ENCODE measurements at regions not wholly inside any gene's neighbourhood (a gene's known extent, or its start where the extent isn't known, plus 50 kb on each side); places are given as distances from the start of the nearest gene placed in this dataset.
"Not testable (repeated sequence)": the region's sequence is repeated elsewhere in the genome, so short reads cannot be mapped to it uniquely, and the experiment has no call there.

DNA sequence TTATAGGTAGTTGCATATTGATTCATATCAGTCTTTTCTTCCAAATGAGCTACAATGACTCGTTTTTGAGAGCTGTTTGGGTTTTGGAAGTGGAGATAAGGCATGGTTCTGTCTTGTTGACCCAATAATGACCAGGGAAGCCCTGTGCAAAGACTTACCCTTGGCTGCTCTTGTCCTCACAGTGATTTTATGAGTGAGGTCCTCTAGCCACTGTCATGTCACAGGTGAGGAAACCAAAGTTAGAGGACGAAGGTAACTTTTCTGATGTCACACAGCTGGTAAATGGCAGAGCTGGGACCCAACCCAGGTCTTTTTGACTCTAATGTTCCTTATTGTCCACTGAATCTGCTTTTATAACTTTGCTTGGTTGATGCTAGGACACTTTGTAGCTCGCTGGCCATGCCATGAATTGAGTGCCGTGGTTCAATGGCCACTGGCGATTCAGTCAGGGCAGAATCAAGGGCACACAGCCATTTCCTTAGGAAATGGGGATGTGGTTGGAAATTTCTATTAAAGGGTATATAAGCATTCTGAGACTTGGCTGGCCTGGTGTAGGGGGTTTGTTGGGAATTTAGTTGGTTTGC lies 249.1 kb downstream of the GOLGA6L6 start:
- DNase-seq (ENCODE audit: extremely low read depth, low read depth) = not testable (repeated sequence)

DNA sequence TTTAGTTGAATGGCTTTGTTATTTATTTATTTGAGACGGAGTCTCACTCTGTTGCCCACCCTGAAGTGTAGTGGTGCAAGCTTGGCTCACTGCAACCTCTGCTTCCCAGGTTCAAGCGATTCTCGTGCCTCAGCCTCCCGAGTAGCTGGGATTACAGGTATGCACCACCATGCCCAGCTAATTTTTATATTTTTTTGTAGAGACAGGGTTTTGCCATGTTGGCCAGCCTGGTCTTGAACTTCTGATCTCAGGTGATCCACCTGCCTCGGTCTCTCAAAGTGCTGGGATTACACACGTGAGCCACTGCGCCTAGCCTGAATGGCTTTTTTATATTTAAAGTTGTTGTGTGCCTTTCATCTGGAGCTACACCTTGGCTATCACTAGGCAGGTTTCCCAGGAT lies 250.0 kb downstream of the GOLGA6L6 start:
- DNase-seq (ENCODE audit: extremely low read depth, low read depth) = not testable (repeated sequence)

DNA sequence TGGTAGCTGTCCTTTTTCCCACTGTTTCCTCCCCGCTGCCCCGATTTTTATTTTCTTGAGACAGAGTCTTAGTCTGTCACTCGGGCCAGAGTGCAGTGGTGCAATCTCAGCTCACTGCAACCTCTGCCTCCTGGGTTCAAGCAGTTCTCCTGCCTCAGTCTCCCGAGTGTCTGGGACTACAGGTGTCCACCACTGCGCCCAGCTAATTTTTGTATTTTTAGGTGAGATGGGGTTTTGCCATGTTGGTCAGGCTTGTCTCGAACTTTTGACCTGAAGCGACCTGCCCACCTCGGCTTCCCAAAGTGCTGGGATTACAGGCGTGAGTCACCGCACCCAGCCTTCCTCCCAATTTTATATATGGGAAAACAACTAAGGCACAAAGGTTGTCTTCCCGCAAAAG lies 251.0 kb downstream of the GOLGA6L6 start:
- DNase-seq (ENCODE audit: extremely low read depth, low read depth) = not testable (repeated sequence)

DNA sequence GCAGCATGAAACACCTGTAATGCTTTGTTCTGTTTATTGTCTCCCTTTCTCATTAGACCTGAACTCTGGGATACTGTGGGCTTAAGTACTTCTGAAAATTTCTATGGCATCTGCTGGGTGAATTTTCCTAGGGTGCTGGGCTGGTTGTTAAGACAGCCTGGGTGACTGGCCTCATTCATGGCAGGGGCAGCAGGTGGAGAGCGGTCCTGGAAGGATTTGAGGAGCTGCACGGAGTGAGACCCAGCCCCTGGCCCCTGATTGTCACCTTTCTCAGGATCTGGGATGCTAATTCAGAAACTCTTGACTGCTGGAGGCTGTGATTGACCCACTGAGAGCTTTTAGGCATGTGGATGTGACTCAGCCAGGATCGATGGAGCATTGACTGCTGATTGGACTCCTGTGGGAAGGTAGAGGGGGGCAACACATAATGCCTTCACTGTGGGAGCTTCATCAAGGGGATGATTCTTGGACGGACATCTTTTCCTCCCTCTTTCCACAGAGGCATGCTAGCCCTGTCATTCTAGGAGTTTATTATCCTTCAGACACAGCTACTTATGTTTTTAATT lies 252.0 kb downstream of the GOLGA6L6 start:
- not testable (repeated sequence) for DNase-seq (ENCODE audit: extremely low read depth, low read depth)

DNA sequence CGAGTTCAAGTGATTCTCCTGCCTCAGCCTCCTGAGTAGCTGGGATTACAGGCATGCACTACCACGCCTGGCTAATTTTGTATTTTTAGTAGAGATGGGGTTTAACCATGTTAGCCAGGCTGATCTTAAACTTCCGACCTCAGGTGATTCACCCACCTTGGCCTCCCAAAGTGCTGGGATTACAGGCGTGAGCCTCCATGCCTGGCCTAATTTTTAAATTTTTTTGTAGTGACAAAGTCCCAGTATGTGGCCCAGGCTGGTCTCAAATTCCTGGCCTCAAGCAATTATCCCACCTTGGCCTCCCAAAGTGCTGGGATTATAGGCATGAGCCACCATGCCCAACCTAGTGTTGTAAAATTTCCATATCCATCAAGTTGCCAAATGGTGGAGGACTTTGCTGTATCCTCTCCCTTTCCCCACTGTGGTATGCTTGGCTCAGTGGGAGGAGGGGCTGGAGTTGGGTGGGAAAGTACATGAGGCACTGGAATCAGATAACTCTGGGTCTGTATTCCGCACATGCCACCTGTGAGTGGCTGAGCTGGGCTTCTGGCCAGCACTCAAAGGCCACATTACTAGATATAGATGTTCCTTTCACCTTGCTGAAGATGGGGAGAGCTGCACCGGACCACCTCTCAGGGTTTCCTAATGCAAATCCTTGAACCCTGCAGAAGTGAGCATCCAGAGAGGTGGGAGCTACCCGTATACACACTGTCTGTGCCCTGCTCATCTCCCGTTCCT lies 252.6 kb downstream of the GOLGA6L6 start:
- not testable (repeated sequence) for DNase-seq (ENCODE audit: extremely low read depth, low read depth)

DNA sequence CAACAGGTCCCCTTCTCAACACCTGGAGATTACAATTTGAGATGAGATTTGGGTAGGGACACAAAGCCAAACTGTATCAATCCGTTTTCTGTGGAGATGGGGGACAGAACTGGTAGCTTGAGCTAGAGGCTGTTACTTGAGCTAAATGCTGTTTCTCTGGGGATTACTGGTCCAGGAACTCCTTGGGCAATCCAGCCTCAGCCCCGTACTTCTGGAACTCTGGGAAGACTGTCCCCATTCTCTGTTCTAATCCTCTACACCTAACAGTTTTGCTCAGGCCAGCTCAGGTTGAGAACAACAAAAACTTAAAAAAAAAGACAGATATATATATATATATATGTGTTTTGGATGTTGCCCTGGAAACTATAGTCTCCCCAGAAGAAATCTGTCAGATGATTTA lies 255.0 kb downstream of the GOLGA6L6 start:
- DNase-seq (ENCODE audit: extremely low read depth, low read depth) = not testable (repeated sequence)

DNA sequence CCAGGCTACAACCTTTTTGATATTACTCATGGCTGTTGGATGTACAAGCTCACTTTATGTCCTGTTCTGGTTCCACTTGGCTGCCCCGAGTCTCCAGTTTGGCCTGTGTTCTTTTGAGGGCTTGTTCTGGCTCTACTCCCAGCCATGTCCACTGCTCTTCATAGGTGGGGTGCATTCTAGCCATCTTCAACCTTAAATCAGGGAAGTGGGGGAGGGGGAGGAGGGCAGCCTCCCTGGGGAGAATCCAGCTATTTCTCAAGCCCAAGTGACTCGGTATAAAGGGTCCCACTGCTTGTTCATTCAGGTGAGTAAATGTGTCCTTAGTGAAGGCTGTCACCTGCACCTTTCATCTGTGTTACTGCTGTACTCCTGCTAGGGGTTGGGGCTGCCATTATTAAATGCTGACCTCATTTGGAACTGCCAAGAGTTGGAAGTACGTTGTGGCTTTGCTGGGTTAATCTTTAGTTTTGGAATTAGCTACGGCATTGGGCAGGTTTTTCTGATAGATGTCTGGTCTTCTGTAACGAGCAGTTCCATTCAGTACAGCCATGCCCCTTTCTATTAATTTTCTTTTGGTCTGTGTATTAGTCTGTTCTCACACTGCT lies 255.8 kb downstream of the GOLGA6L6 start:
- DNase-seq (ENCODE audit: extremely low read depth, low read depth) = not testable (repeated sequence)

DNA sequence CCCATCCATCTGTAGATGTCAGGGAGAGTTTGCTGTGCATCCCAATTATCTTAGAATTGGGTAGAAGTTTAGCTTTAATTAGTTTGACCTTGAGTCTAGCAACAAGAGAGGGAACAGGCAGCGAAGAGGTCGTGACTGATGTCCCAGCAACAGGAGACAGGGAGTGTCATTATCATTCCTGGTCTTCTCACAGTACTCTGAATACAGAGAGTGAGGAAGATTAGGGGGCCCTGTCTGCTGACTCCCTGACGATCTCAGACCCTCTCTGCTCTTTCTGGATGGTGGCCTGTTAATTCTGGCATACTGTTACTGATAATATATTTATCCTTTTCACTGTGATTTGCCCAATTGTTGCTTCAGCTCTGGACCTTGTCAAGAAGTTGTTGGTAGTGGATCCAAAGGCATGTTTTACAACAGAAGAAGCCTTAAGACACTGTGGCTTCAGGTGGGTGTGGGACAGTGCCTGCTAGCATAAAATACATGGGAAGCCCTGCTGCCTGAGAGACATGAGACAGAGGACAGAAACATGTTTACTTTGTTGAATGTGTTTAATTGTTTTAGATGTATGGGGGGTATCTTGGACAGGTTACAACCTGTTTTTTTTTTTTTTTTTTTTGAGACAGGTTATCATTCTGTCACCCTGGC lies 256.6 kb downstream of the GOLGA6L6 start:
- DNase-seq (ENCODE audit: extremely low read depth, low read depth) = not testable (repeated sequence)

DNA sequence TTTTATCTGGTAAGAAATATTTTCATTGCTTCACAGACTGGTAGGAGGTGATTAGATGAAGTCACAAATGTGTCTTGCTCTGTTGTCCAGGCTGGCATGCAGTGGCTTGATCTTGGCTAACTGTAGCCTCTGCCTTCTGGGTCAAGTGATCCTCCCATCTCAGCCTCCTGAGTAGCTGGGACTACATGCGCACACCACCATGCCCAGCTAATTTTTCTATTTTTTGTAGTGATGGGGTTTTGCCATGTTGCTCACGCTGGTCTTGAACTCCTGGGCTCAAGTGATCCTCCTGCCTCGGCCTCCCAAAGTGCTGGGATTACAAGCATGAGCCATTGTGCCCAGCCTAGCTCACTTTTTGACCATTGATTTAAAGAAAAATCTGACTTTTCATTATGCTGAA lies 257.9 kb downstream of the GOLGA6L6 start:
- not testable (repeated sequence) for DNase-seq (ENCODE audit: extremely low read depth, low read depth)

DNA sequence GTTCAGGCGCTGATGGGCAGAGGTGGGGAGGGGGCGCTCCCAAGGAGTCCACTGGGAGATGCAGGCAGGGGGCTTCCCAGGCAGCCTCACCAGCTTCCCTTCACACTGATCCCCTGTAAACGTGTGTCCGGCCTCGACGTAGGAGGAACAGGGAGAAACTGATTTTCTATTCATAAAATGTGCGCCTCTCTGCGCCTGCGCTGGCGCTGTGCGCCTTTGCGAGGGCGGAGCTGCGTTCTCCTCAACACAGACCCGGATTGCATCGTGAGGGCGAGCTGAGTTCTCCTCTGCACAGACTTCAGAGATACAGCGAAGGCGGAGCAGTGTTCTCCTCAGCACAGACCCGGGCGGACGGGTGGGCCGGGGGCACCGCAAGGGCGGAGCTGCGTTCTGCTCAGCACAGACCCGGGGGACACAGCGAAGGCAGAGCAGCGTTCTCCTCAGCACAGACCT lies 259.1 kb downstream of the GOLGA6L6 start:
- not testable (repeated sequence) for DNase-seq (ENCODE audit: extremely low read depth, low read depth)

DNA sequence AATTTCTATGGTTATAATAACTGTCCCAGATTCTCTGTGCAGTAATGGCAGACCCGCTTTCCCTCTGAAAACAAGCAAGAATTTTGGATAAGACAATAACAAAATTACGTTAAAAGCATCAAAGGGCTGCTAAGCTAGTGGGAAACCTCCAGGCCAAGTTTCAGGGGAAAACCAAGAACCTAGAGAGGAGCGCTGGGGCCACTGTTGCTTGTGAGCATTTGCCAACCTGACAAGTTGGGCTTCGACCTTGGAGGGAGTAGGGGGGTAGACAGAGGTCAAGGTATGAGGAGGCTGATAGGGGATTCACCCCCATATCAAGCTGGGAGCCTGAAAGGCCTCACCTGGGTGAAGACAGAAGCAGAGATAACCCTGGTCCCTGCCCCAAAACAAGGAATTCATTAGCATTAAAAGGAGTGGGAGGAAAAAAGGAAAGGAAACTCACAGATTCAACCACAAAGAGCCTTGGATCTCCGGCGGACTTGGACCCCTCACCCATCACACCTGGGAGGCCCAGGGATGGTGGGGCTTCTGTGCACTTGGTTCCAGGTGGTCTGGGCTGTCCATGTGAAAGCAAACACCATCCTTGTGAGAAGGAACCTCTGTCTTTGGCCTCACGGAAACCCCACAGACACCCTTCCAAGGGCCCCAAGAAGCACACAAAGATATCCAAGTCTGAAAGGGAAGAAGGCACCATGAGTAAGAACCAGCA lies 259.9 kb downstream of the GOLGA6L6 start:
- DNase-seq (ENCODE audit: extremely low read depth, low read depth) = not testable (repeated sequence)

DNA sequence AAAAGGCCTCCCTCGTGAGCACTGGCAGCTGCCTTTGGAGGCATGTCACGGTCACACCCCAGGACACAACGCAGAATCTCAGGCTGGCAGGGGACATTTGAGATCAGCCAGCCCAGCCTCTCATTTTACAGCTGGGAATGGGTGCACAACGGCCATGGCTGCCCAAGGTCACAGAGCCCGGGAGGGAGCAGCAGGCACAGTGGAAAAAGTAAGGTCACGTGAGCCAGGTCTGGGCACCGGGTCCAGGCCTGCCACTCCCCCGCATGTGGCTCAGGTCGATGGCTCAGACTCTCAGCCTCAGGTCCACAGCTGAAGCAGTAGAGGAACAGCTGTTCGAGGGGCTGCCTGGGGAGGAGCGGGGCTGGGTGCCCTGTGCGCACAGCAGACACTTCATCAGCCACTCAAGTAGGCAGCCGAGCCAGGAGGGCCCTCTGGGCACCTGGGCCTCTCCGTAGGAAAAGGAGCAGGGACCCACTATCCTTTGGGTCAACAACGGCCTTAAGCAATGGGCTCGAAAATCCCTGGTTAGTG lies 260.6 kb downstream of the GOLGA6L6 start:
- DNase-seq (ENCODE audit: extremely low read depth, low read depth) = no peak

DNA sequence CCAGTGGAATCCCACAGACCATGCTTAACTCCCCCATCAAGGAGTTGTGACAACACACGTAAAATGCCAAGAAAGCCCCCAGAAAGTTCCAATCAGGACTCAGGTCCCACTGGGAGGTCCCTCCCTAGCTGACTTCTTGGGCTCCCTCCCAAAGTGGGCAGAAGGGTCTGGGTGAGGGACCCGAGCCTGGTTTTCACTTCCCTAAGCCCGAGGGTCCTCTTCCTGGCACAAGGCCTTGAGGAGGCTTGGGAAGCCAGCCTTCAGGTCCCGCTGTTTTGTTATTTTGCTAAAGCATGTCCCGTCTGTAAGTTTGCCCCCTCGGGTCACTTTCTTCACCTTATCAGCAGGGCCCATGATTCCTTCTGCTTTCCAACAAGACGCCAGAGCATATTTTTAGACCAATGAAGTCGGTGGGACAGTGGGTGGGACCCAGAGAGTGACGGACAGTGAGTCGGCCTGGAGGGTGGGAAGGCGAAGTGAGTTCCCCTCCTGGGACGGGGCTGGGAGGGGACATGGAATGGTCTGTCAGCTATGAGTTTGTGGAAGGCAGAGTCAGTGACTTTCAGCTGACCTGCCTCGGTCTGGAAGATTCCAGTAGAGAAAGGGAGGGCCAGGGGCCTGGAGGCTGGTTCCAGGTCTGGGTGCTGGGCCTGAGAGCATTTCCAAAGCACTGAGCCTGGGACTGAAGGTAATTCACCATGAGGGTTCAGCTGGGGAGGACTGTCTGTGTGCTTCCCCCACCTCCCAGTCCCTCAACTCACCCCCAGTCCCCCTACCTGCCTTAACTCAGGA lies 261.3 kb downstream of the GOLGA6L6 start:
- not testable (repeated sequence) for DNase-seq (ENCODE audit: extremely low read depth, low read depth)

DNA sequence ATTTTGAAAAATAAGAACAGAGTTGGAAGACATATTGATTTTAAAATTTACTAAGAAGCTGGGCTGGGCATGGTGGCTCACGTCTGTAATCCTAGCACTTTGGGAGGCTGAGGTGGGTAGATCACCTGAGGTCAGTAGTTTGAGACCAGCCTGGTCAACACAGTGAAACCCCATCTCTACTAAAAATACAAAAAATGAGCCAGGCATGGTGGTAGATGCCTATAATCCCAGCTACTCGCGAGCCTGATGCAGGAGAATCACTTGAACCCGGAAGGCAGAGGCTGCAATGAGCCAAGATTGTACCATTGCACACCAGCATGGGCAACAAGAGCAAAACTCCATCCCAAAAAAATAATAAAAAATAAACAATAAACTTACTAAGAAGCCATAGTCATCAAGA lies 262.5 kb downstream of the GOLGA6L6 start:
- DNase-seq (ENCODE audit: extremely low read depth, low read depth) = not testable (repeated sequence)

DNA sequence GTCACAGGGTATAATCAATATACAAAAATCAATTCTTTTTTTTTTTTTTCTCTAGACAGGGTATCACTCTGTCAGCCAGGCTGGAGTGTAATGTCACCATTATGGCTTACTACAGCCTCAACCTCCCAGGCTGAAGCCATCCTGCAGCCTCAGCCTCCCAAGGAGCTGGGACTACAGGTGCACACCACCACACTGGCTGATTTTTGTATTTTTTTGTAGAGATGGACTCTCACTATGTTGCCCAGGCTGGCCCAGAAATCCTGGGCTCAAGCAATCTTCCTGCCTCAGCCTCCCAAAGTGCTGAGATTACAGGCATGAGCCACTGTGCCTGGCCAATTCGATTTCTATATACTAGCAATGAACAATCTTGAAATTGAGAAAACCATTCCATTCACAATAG lies 263.2 kb downstream of the GOLGA6L6 start:
- not testable (repeated sequence) for DNase-seq (ENCODE audit: extremely low read depth, low read depth)

DNA sequence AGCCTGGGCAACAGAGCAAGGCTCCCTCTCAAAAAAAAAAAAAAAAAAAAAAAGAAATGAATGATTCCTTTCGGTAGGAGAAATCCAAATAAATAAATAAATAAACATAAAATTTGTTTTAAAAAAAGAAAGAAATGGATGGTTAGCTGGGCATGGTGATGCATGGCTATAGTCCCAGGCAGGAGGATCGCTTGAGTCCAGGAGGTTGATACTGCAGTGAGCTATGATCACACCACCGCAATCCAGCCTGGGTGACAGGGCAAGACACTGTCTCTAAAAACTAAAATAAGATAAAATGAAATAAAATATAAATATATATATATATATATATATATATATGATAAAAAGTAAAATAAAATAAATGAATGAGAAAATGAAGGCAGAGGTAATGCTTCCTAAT lies 264.1 kb downstream of the GOLGA6L6 start:
- DNase-seq (ENCODE audit: extremely low read depth, low read depth) = not testable (repeated sequence)

DNA sequence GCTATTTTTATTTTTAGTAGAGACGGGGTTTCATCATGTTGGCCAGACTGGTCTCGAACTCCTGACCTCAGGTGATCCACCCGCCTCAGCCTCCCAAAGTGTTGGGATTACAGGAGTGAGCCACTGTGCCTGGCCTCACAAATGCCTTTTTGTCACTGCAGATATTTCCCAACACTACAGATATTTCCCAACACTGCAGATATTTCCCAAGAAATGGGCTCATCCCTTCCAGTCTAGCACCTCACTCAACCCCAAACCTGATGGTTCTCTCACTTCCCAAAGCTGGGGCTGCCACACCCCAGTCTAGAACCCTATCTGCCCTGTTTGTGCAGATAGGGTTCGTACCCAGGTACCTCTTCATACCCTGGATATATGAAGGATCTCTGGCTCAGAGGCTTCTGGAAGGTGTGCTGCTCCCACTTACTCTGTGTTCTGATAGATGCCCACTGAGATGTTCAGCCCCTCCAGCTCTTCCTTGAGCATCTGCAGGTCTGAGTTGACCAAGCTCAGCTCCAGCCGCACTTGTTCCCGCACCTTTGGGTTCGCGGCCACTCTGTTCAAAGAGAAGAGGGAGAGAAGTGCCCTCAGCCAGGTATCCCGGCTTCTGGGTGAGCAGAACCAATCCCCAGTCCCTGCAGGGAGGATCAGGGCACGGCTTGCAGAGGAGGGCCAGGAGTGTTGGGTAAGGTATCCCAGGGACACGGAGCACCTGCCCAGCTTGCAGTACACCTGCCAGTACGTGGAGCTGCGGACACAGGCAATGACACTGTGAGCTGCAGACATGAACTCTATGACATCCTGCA lies 265.1 kb downstream of the GOLGA6L6 start:
- DNase-seq (ENCODE audit: extremely low read depth, low read depth) = not testable (repeated sequence)

DNA sequence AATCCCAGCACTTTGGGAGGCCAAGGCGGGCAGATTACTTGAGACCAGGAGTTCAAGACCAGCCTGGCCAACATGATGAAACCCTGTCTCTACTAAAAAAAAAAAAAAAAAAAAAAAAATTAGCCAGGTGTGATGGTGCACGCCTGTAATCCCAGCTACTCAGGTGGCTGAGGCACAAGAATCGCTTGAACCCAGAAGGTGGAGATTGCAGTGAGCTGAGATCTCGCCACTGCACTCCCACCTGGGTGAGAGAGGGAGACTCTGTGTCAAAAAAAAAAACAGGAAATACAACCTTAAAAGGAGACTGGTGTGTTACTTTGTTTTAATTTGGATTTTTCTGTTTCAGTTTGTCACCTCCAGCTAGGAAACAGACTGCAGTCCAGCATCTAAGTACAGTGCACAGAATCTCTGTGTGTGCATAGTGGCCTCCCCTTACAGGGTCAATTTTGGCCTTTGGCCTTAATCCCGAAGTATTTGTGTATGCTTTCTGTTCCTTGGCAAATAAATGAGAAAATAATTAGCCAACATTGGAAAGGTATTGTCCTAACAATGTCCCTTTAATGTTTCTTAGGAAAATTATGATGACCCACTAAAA lies 266.1 kb downstream of the GOLGA6L6 start:
- DNase-seq (ENCODE audit: extremely low read depth, low read depth) = not testable (repeated sequence)
